GM18858 (cell line): ENCODE measurements at regions not wholly inside any gene's neighbourhood (a gene's known extent, or its start where the extent isn't known, plus 50 kb on each side); places are given as distances from the start of the nearest gene placed in this dataset.
"Not testable (repeated sequence)": the region's sequence is repeated elsewhere in the genome, so short reads cannot be mapped to it uniquely, and the experiment has no call there.

Experiments used
- ATAC-seq: cut with Tn5 transposase; IDR thresholded peaks from one replicate; pipeline ENCODE4 v1.9.1; 2021; ENCODE audit not compliant: unreplicated experiment

DNA sequence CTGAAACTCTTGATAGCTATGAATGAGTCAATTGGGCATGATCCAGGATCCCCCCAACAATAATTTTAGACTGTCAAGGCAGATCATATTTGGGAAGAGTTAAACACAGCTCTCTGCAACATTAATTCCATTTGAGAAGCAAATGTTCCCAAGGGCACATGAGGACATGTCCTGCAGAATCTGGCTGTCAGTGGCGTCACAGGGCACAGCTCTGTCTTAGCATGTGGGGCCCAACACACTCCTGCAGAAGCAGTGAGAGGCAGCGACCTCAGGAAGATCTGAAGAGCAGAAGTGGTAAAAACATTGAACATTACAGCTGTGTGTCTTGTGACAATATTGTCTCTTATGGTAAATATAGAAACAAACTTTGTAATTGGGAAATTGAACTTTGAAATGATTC, 197.1 kb upstream of the PBX1 start:
- ATAC-seq: no peak

DNA sequence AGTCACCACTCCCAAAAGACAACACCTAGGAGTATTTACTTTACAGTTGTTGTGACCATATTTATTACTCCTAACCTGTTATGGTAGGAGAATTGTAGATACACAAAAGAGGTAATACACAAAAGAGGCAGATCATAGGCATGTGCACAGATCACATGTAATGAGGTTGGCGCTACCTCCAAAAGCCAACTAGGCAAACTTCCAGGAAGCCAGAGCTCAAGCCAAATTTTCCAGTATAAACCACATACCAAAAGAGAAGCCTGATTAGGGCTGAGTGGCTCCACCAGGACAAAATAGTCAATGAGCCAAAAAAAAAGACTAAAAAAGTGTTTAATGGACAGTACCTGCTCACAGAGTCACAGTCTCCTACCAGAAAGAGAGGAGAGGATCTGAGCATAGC, 195.0 kb upstream of the PBX1 start:
- ATAC-seq: no peak

DNA sequence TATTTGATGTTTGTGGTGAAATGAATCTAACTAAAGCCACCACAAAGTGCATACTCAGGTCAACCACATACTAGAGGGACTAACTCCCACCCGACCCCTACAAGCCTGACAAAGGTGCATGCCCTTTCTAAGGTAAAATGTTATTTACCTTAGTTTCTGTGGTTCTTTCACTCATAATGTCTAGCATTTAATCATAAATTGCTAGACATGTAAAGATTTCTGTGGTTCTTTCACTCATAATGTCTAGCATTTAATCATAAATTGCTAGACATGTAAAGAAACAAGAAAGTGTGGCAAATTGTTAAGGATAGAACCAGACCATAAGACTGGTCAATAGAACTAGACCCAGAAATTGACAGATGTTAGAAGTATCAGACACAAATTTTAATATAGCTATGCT, 193.0 kb upstream of the PBX1 start:
- no peak for ATAC-seq

DNA sequence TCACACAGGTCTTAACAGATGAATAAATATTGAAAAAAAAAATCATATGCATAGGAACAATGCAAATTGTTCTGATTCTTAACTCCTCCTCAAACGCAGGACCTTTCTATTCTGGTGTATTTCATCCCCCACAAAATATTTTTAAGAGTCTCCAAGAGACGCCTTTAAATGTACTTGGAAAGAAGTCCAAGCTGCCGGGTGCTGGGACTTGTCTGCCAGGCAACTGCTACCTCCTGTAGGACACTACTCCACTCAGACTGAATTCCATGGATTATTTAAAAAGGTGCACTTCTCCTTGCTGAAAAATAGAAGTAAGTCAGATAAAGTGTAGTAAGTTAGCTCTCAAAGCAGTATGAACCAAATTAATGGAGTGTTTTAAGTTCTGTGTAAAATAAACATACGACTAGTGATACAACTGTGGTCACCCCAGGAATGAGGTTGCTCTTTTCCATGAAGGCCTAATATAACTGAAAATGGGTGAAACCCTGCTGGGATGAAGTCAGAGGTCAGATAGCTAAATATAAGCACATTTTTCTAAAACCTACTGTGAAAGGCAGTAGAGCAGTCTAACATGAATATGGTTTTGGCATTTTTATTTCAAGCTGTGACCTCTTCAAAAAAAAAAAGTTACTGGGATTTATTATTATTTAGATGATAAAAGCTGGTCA, 189.2 kb upstream of the PBX1 start:
- no peak for ATAC-seq

DNA sequence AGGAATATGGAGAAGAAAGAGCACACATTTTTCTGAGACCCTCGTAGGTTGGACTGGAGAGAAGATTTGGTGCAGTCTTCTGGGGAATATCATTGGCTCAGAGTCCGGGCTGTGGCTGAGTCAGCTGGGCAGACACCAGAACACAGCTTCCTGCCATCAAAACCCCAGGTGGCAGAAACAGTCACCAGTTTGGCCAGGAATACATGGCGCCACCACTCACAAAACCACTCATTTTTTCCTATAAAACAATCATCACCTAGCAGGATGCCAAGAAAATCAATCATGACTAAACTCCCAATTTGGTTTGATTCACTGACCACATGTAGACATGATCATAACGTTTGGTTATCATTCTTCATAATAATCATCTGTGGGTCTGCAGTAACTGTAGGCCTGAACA, 178.1 kb upstream of the PBX1 start:
- ATAC-seq: no peak

DNA sequence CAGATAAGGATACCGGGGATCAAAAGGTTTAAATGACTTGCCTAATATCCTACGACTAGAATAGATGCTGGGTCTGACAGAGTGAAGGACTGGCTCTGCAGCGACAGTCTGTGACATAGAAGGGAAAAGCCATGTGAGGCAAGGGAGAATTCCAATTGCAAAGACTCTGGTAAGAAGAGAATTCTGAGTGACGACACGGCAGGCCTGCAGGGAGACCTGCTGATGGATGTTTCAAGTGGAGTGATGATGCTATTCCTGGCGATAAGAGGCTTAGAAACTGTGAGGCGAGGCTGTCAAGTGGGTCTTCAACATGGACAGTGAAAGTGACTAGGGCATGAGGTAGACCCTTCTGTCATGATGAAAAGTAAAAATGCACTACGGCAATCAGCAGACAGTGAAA, 176.6 kb upstream of the PBX1 start:
- no peak for ATAC-seq

DNA sequence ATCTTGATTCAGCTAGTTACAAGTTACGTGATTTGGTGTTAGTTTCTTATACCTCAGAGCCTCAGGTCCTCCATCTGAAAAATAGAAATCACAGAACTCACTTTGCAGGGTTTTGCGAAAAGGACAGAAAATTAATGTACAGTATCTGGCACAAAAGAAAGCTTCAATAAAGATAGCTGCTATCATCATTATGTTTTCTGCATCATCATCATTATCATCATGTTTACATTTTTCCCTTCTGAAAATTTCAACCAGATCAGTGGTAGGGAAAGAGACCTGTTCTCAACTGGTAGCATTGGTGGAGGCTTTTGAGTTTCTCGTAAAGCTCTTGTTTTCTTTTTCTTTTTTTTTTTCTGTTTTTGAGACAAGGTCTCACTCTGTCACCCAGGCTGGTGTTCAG, 174.7 kb upstream of the PBX1 start:
- ATAC-seq: no peak

DNA sequence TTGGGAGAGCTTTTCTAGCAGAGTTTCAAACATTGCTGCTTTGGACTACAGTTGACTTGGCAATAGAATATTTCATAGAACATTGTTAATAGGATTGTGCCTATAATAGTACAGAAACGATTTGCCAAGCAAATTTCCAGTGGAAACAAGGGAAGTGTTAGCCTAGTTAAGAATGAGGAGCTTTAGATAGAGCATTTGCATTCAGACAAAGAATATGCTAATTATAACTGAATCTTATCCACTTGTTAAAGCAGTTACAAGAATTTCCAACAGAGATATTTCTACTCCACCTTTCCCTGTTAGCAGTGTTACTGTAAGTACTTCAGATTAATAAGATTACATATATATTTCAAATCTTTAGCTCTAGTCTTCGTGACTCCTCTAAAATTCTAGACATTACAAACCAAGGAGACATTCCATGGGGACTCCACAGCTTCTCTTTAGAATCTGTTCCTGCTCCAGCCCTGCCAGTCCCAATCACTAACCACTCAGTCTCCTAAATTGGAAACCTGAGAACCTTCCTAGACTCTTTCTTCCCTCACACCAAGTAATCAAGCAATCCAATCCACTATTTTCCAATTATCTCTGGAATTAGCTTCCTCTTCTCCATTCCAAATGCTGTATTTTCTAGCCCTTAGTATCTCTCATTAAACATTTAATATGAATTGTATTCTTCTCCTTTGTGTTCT, 141.8 kb upstream of the PBX1 start:
- no peak for ATAC-seq

DNA sequence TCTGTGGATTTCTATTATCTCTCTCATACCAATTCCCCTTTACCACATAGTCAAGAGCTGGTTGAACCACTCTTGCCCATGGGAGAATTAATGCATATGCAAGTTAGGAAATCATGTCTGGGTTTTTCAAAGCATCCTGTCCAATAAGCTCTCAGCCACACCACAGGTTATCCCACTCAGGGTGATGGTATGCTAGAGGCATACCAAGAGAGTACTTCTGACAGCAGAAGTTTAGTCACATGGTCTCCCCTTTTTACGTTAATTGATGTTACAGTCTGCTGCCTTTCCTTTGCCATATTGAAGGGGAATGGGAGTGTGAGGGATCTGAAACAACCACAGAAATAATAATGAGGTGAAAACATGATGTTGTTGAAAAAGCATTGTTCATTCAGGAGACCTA, 135.8 kb upstream of the PBX1 start:
- no peak for ATAC-seq

DNA sequence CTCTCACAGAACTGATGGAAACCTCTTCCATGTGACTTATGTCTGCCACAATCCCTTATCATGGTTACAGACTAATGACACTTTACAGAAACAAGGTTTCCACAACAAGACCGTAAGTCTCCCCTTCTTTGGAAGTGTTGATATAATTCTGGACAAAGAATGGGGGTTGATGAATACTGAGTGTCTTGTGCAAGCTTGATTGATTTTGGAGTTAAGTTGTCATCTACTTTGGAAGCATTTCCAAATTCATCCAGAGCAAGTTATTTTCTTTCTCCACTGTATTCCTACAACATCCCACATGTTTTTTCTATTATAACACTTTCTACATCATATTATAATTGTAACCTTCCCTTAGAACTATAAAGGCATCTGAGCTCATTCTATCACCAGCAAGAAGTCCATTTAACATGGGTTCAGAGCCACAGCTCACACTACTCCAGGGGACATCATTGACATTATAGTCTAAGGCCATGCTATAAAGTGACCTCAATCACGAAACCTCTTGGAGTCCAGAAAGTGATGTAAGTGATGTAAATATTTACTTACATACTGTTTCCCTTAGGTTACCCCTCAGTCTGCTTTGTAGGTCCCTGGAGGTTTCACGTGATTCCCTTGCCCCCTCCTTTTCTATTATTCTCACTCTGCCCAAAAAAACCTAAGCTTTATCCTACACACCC, 125.7 kb upstream of the PBX1 start:
- ATAC-seq: no peak

DNA sequence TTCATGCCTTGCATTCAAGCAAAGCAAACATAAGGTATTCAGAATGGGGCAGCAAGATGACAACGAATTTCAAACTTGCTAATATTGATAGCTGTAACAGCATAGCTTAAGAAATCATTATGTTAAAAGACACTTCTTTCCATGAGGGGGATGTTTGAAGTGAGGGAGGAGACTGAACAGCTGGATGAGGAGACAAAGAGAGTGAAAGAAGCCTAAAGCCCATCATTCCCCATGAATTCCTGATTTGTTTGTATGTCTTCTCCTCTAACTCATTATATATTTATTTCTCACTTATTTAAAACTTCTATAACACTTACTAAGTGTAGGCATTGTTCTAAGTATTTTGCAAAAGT, 125.2 kb upstream of the PBX1 start:
- ATAC-seq: no peak

DNA sequence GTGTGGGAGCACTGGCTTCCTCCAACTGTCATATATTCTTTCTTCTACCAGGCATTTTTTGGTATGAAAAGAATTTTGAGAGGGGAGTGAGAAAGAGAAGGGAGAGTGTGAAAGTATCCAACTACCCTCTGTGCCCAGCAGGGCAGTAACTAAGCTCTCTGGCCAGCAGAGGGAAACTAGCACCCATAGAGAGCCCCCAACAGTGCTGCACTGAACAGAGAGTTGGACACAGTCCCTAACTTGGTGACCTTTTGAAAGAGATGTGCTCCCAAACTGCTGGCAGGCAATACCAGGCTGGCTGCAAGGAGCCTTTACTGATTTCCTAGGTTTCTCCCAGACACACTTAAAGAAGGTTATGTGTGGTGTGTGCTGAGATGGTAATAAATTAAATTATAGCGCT, 118.8 kb upstream of the PBX1 start:
- no peak for ATAC-seq

DNA sequence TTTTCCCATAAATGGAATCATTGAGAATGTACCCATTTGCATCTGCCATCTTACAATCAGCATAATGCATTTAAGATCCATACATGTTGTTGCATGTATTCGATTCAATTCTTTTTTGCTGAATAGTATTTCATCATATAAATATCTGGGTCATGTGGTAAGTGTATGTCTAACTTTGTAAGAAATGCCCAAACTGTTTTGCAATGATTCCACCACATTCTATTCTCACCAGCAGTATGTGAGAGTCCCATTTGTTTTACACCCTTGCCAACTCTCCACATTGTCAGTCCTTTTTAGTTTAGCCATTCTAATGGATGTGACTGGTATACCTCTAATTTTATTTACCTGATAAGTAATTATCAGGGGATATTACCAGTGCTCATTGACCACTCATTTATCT, 115.8 kb upstream of the PBX1 start:
- ATAC-seq: no peak

DNA sequence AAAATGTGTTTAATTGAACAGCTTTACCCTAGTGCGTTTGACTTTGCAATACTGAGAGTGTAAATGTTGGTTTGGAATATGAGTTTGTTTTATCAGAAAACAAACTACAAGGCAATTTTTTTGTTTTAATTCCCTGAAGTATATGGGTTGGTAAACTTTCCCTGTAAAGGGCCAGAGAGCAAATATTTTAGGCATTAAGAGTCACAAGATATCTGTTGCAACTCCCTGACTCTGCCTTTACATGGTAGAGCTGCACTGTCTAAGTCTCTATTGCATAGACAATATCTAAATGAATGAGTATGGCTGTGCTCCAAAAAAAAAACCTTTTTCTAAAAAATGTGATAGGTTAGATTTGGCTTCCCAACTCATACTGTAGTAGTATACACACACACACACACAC, 115.1 kb upstream of the PBX1 start:
- ATAC-seq: no peak

DNA sequence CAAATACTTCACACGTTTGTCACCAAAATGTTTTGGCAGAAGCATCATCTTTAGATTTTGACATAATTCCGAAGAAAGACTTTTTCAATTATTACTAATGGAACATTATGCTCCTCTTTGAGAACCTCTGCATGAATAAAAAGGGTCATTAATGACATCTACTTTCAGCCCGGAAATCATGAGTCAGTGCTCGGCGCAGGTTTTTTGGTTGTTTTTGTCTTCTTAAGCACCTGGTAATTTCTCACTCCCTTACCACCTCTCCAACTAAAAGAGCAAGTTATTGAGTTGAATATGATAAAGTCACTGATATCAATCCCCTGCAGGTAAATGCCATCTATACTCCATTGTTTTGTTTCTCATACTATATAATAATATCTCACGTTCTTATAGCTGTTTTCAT, 113.0 kb upstream of the PBX1 start:
- no peak for ATAC-seq

DNA sequence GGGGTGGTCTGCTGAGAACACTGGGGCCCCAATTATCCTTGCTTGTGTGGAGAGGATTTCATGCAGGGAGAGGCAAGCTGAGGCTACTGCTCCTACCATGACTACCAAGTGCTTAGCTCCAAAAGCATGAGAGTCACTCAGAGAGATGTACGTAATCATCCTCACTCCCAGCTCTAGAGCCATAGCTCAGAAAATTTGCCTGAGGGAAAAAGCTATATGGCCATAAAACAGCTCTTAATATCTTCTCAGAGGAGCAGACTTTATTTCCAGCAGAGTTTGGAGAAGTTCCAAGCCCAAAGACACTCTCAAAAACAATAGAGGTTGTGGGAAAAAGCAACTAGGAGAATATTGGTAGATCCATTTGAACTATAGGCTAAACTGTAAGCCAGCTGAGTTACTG, 106.4 kb upstream of the PBX1 start:
- no peak for ATAC-seq

DNA sequence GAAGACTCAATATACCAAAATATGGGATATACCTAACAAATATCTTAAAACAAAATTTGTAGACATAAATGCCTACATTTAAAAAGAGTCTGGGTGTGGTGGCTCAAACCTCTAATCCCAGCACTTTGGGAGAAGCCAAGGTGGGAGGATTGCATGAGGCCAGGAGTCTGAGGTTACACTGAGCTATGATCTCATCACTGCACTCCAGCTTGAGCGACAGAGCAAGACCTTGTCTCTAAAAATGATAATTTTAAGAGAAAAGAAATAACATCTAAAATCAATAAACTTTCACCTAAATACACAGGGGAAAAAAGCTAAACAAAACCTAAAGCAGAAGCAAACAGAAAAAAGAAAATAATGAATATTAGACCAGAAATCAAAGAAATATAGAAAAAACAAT, 102.7 kb upstream of the PBX1 start:
- ATAC-seq: no peak

DNA sequence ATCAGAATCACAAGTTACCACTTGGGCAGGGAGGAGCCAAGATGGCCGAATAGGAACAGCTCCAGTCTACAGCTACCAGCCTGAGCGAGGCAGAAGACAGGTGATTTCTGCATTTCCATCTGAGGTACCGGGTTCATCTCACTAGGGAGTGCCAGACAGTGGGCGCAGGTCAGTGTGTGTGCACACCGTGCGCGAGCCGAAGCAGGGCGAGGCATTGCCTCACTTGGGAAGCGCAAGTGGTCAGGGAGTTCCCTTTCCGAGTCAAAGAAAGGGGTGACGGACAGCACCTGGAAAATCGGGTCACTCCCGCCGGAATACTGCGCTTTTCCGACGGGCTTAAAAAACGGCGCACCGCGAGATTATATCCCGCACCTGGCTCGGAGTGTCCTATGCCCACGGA, 99.8 kb upstream of the PBX1 start:
- not testable (repeated sequence) for ATAC-seq

DNA sequence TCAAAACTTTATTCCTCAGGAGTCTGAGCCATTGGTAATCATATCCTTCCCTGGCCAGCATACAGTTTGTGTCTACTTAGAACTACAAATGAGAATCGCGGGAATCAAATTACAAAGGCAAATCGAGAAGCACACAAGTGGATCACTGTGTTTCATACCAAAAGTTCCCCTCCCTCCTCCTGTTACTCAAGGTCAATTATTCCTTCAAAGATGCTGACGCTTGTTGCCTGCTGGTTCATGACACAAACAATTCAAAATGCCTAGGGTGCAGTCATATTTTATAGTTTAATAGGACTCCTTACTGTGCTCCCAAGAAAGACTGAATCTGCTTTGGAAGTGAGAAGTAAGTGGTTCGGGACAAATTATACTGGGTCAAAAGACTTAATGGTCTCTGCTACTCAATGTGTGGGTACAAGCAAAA, 93.0 kb upstream of the PBX1 start:
- no peak for ATAC-seq

DNA sequence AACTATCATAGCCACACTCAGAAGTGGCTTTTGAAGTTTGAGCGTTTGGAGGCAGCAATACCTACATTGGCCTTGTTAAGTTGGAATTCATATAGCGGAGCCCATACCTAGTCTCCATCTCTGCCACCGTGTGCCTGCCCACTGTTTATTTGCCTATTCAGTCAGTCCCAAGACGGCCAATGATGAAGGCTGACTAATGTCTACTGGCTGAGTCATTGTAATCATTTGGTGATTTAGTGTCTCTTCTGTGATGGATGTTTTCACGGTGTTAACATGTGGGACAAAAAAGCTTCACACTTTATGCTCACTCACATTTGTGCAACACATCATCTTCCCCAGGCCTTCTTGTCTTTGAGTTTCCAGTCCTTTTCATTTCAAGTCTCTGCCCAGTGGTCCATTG, 92.6 kb upstream of the PBX1 start:
- ATAC-seq: no peak

DNA sequence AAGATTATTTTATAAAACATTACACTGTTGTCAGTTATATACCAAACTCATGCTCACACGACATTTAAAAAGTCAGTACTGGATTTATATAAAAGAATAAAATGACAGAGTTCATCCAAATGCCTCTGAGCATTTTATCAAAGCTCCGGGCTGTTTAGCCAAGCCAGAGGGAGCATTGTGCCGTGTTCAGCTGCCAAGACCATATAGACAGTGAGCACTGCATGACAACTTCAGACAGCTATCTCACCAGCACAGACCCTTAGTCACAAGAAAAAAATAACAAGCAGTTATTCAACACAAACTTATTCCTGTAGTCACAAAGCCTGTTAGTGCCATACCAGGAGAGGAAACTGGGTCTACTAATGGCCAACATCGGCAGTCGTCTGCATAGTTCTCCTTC, 88.0 kb upstream of the PBX1 start:
- no peak for ATAC-seq

DNA sequence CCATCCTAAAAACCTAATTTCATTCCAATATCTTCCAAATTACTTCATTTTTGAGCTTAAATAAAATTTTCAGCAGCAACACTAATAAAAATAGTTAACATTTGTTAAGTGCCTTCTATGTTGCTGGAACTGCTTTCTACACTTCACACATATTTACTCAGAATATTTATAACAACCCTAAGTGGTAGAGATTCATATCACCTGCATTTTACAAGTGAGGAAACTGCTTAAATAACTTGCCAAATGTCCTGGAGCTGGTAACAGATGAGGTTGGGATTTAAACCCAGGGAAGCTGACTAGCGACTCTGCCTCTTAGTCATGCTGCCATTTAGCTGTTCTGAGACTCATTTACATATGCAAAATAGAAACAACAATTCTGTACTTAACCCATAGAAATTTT, 86.1 kb upstream of the PBX1 start:
- ATAC-seq: no peak

DNA sequence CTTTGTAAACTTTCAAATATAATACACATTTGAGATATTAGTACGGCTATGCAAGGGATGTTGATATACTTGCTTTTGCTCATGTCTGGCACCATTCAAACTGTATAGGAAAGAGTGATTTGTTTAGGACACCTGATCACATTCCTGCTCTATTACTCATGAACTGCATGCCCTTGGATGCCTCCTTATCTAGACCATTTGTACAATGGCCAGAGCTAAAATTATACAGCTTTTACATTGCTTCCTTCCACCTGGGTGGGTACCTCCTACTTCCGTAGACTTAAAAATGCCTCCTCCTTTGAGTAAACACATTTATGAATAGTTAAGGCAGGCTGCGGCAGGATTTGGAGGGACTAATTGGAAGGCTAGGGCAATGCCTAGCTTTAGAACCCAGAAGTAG, 85.4 kb upstream of the PBX1 start:
- ATAC-seq: no peak
